HG03432 (cell line): ENCODE measurements at regions not wholly inside any gene's neighbourhood (a gene's known extent, or its start where the extent isn't known, plus 50 kb on each side); places are given as distances from the start of the nearest gene placed in this dataset.
A peak's percentile ranks its signal among the peaks of the same experiment; 100 is the strongest.
"Not testable (repeated sequence)": the region's sequence is repeated elsewhere in the genome, so short reads cannot be mapped to it uniquely, and the experiment has no call there.

ENCODE experiments used
- ATAC-seq: cut with Tn5 transposase; IDR thresholded peaks from one replicate; pipeline ENCODE4 v1.9.1; 2021; ENCODE audit warnings: mild to moderate bottlenecking, moderate library complexity; ENCODE audit not compliant: unreplicated experiment

- no peak for ATAC-seq
Measured at GRCh38 chr6:80531681-80532619, 425.5 kb downstream of the BCKDHB start.

GRCh38 chr6:80530103-80530502 lies 423.6 kb downstream of the BCKDHB start:
- ATAC-seq = no peak

GRCh38 chr6:80528115-80528514 lies 421.6 kb downstream of the BCKDHB start:
- ATAC-seq = no peak

GRCh38 chr6:80527552-80528052 lies 421.1 kb downstream of the BCKDHB start:
- ATAC-seq = no peak

GRCh38 chr6:80523531-80523997 lies 417.1 kb downstream of the BCKDHB start:
- ATAC-seq = no peak

GRCh38 chr6:80523010-80523409 lies 416.5 kb downstream of the BCKDHB start:
- no peak for ATAC-seq

GRCh38 chr6:80522576-80522975 lies 416.1 kb downstream of the BCKDHB start:
- no peak for ATAC-seq

- peak; percentile 38 for ATAC-seq
Measured at GRCh38 chr6:80519811-80520594, 413.5 kb downstream of the BCKDHB start.

- ATAC-seq = no peak
Measured at GRCh38 chr6:80517525-80517924, 411.1 kb downstream of the BCKDHB start.

- ATAC-seq = not testable (repeated sequence)
Measured at GRCh38 chr6:80510521-80510920, 404.1 kb downstream of the BCKDHB start.

GRCh38 chr6:80508885-80509630 lies 402.6 kb downstream of the BCKDHB start:
- no peak for ATAC-seq

- no peak for ATAC-seq
Measured at GRCh38 chr6:80504882-80505281, 398.4 kb downstream of the BCKDHB start.

GRCh38 chr6:80503660-80504059 lies 397.2 kb downstream of the BCKDHB start:
- ATAC-seq = no peak

- no peak for ATAC-seq
Measured at GRCh38 chr6:80502871-80503270, 396.4 kb downstream of the BCKDHB start.

- no peak for ATAC-seq
Measured at GRCh38 chr6:80501636-80502035, 395.2 kb downstream of the BCKDHB start.

GRCh38 chr6:80497696-80498486 lies 391.4 kb downstream of the BCKDHB start:
- not testable (repeated sequence) for ATAC-seq

- ATAC-seq = peak; percentile 94
Measured at GRCh38 chr6:80489911-80490635, 383.6 kb downstream of the BCKDHB start.

GRCh38 chr6:80488190-80488589 lies 381.7 kb downstream of the BCKDHB start:
- peak; percentile 89 for ATAC-seq

GRCh38 chr6:80485494-80485893 lies 379.0 kb downstream of the BCKDHB start:
- not testable (repeated sequence) for ATAC-seq
